Activated CD4-positive, alpha-beta T cell treated with anti-CD3 and anti-CD28 coated beads for 4 hours (primary cell): ENCODE measurements at regions not wholly inside any gene's neighbourhood (a gene's known extent, or its start where the extent isn't known, plus 50 kb on each side); places are given as distances from the start of the nearest gene placed in this dataset.
A peak's percentile ranks its signal among the peaks of the same experiment; 100 is the strongest.

Experiments
- DNase-seq, 2 donors: peaks; one replicate each; pipeline ENCODE4 v3.0.0-alpha.2; 2020

GRCh38 chr6:21648475-21649050 lies 55.0 kb downstream of the SOX4 start:
- no peak for DNase-seq

- no peak for DNase-seq
Measured at GRCh38 chr6:21653323-21653722, 59.8 kb downstream of the SOX4 start.

- no peak for DNase-seq
Measured at GRCh38 chr6:21653905-21654304, 60.4 kb downstream of the SOX4 start.

- DNase-seq = no peak
Measured at GRCh38 chr6:21654361-21654760, 60.8 kb downstream of the SOX4 start.

- no peak for DNase-seq
Measured at GRCh38 chr6:21663966-21664313, 70.4 kb downstream of the SOX4 start.

- peak in 1 of 2 donors; percentile 5 for DNase-seq
Measured at GRCh38 chr6:21664314-21665109, 71.0 kb downstream of the SOX4 start.

- DNase-seq = no peak
Measured at GRCh38 chr6:21665110-21665391, 71.5 kb downstream of the SOX4 start.

- DNase-seq = no peak
Measured at GRCh38 chr6:21665392-21666200, 72.0 kb downstream of the SOX4 start.

GRCh38 chr6:21666201-21666691 lies 72.7 kb downstream of the SOX4 start:
- DNase-seq = no peak

- no peak for DNase-seq
Measured at GRCh38 chr6:21666853-21667681, 73.5 kb downstream of the SOX4 start.

- no peak for DNase-seq
Measured at GRCh38 chr6:21668795-21669194, 75.2 kb downstream of the SOX4 start.

GRCh38 chr6:21676769-21677168 lies 83.2 kb downstream of the SOX4 start:
- no peak for DNase-seq

- no peak for DNase-seq
Measured at GRCh38 chr6:21678990-21679389, 85.4 kb downstream of the SOX4 start.

GRCh38 chr6:21679761-21680265 lies 86.3 kb downstream of the SOX4 start:
- no peak for DNase-seq

- no peak for DNase-seq
Measured at GRCh38 chr6:21680611-21681010, 87.1 kb downstream of the SOX4 start.

- DNase-seq = no peak
Measured at GRCh38 chr6:21690489-21690888, 96.9 kb downstream of the SOX4 start.

GRCh38 chr6:21691685-21692346 lies 98.3 kb downstream of the SOX4 start:
- DNase-seq = no peak

- no peak for DNase-seq
Measured at GRCh38 chr6:21692721-21693120, 99.2 kb downstream of the SOX4 start.

- DNase-seq = no peak
Measured at GRCh38 chr6:21694168-21694567, 100.6 kb downstream of the SOX4 start.

- DNase-seq = no peak
Measured at GRCh38 chr6:21707524-21708319, 114.2 kb downstream of the SOX4 start.

- DNase-seq = no peak
Measured at GRCh38 chr6:21708320-21708580, 114.7 kb downstream of the SOX4 start.

GRCh38 chr6:21710216-21710615 lies 116.7 kb downstream of the SOX4 start:
- DNase-seq = no peak
